GM12875 (cell line): ENCODE measurements at regions not wholly inside any gene's neighbourhood (a gene's known extent, or its start where the extent isn't known, plus 50 kb on each side); places are given as distances from the start of the nearest gene placed in this dataset.

ENCODE experiments used
- H3K4me3 ChIP-seq: one replicate; pipeline ENCODE4 v1.5.1; 2011; ENCODE audit warnings: low read depth, low read length, control low read depth
- CTCF ChIP-seq: IDR thresholded peaks from 2 replicates; pipeline ENCODE4 v1.5.1; 2011; ENCODE audit warnings: low read depth, mild to moderate bottlenecking, control low read depth, inconsistent platforms, low read length, moderate library complexity, borderline replicate concordance; ENCODE audit not compliant: insufficient read depth

- TF ChIP-seq CTCF: no peak
These were observed 191.8 kb upstream of the NECTIN1 start for GRCh38 chr11:119920666-119921387.

GRCh38 chr11:119919656-119920055 lies 190.7 kb upstream of the NECTIN1 start:
- H3K4me3 ChIP-seq: no peak overlapping the region

More at GRCh38 chr11:119920666-119921387, 191.8 kb upstream of the NECTIN1 start:
- no peak overlapping the region for H3K4me3 ChIP-seq

GRCh38 chr11:119918347-119918746 lies 189.3 kb upstream of the NECTIN1 start:
- H3K4me3 ChIP-seq: no peak overlapping the region
- no peak for TF ChIP-seq CTCF

More at GRCh38 chr11:119919656-119920055, 190.7 kb upstream of the NECTIN1 start:
- TF ChIP-seq CTCF: no peak

GRCh38 chr11:119916568-119916967 lies 187.6 kb upstream of the NECTIN1 start:
- H3K4me3 ChIP-seq: no peak overlapping the region
- TF ChIP-seq CTCF: no peak

GRCh38 chr11:119912229-119912628 lies 183.2 kb upstream of the NECTIN1 start:
- H3K4me3 ChIP-seq: no peak overlapping the region
- TF ChIP-seq CTCF: no peak

GRCh38 chr11:119910650-119911049 lies 181.7 kb upstream of the NECTIN1 start:
- no peak for TF ChIP-seq CTCF
- no peak overlapping the region for H3K4me3 ChIP-seq

GRCh38 chr11:119910051-119910450 lies 181.1 kb upstream of the NECTIN1 start:
- TF ChIP-seq CTCF: no peak
- no peak overlapping the region for H3K4me3 ChIP-seq
